GM12874 (cell line): ENCODE measurements at regions not wholly inside any gene's neighbourhood (a gene's known extent, or its start where the extent isn't known, plus 50 kb on each side); places are given as distances from the start of the nearest gene placed in this dataset.

Experiments used
- TF ChIP-seq, protein P1 (sequence below): IDR thresholded peaks from 2 replicates; pipeline ENCODE4 v1.5.1; 2011; ENCODE audit warnings: low read depth, mild to moderate bottlenecking, control low read depth, low read length, moderate library complexity; ENCODE audit not compliant: insufficient read depth

DNA sequence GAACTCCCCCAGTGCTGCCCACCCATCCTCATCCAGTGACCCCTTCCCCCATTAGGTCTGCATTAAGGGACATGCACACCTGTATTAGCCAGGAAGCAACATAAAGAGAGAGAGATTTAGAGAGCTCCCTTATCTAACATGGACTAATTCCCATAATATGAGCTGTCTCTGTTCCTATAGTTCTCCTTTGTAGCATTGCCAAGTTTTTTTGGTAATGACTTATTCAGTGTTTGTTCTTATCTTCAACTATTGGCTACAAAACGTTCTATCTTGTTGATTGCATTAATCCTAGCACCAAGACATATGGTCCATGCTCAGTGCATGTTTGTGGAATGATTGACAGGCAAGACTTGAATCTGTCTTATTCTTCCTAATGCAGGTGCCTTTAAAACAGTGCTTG lies 264.0 kb downstream of the ADGRL2 start:
- TF ChIP-seq, protein P1, sequence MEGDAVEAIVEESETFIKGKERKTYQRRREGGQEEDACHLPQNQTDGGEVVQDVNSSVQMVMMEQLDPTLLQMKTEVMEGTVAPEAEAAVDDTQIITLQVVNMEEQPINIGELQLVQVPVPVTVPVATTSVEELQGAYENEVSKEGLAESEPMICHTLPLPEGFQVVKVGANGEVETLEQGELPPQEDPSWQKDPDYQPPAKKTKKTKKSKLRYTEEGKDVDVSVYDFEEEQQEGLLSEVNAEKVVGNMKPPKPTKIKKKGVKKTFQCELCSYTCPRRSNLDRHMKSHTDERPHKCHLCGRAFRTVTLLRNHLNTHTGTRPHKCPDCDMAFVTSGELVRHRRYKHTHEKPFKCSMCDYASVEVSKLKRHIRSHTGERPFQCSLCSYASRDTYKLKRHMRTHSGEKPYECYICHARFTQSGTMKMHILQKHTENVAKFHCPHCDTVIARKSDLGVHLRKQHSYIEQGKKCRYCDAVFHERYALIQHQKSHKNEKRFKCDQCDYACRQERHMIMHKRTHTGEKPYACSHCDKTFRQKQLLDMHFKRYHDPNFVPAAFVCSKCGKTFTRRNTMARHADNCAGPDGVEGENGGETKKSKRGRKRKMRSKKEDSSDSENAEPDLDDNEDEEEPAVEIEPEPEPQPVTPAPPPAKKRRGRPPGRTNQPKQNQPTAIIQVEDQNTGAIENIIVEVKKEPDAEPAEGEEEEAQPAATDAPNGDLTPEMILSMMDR: no peak

- TF ChIP-seq, protein P1: no peak
These were observed 261.5 kb downstream of the ADGRL2 start for GRCh38 chr1:82062206-82062605.

DNA sequence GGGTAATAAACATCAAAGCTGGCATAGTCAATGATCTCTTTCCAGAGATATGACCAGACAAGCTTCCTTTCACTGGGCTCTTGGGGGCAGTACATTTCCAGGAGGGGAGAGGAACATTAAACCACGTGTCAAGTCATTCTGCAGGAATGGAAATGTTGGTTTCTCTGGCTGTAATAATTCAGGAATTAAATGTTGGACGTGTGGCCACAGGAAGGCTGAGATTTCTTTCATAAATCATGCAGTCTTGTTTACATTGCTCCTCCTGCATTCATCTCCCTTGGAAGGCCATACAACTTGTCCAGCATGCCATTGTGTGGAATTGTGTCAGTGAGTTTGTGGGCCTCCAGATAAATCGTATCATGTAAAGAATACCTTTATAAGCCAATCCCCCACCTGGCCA lies 259.2 kb downstream of the ADGRL2 start:
- TF ChIP-seq, protein P1: no peak

DNA sequence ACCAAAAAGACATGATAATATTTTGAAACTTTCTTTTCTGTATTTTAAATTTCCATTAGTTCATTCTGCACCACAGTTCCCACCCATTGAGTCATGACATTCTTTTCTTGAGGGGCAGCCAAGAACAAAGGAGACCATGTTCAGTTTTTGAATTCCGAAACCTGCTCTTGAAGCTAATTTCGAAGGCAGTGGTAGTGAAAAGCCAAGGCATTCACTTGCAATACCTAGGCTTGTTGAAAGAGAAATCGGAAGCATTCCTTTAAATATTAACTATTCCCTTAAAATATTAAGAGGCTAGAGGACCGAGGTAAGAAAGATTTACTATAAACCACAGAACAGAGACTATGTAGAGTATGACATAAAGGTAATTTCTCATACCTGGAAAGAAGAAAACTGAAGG lies 256.3 kb downstream of the ADGRL2 start:
- TF ChIP-seq, protein P1: no peak

- TF ChIP-seq, protein P1: no peak
These were observed 251.8 kb downstream of the ADGRL2 start for GRCh38 chr1:82052563-82052962.

DNA sequence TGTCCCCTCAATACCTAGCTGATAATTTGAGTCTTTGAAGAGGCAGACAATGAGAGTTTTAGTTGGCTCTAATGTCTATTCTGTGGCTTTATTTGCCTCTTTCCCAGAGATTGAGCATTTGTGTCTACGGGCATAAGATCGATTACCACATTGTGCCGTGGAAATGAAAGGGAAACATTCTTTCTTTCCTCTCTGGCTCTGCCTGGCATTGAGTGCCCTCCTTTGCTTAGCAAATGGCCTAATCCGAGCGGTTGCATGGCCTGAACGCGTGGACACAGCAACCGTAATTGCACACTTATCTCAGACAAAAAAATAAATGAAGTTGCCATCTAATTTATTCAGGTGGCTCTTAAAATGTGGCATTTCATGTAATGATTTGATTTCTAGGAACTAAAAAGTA lies 247.9 kb downstream of the ADGRL2 start:
- TF ChIP-seq, protein P1: no peak

DNA sequence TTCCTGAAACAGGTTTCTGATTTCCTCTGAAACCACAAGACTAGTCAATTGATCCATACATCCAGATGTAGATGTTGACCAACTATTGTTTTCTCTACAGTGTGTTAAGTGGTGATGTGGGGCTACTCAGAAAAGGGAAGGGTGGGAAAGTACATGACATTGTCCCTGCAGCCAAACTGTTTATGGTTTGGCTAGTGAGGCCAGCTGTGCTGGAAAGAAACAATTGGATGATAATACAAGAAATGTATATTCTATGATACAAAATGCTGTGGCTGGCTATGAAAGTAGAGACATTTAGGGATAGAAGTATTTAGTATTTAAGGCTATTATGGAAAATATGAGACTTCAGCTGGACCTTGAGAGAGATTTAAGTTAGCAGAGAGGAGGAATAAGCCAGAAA lies 244.5 kb downstream of the ADGRL2 start:
- TF ChIP-seq, protein P1: no peak

DNA sequence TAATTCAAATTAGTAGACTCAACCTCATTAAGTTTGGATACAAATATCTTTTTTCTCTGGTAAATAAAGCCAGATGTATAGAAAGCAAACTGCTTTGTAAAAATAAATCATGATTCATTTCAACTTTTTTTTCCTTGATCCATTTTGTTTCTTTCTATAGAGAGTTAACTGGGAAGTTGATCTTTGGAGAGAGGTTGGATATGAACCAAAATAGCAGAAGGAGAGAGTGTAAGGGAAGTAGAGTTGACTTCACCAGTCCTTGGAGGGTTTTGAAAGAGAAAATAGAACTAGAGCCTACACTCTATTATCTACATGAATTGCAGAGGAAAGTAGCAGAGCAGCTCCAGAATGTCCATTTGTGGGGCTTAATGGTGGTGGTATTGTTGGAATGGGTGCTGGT lies 243.8 kb downstream of the ADGRL2 start:
- TF ChIP-seq, protein P1: no peak
